Transverse colon (tissue), 4 donors: ENCODE measurements at regions not wholly inside any gene's neighbourhood (a gene's known extent, or its start where the extent isn't known, plus 50 kb on each side); places are given as distances from the start of the nearest gene placed in this dataset.
"Not testable (repeated sequence)": the region's sequence is repeated elsewhere in the genome, so short reads cannot be mapped to it uniquely, and the experiment has no call there.

Experiments
- DNase-seq: peaks from one replicate; pipeline ENCODE4 v3.0.0-alpha.2; 2019
- H3K27ac ChIP-seq, 4 donors: fragments of 200-600 bp; sonication (generic); 2 replicates each; pipeline ENCODE4 v1.5.1; 2016 to 2018; ENCODE audit warnings: inconsistent platforms in 4 of 4
- H3K27me3 ChIP-seq: fragments of 200-600 bp; sonication (generic); 2 replicates; pipeline ENCODE4 v1.5.1; 2017; ENCODE audit warnings: inconsistent platforms
- H3K36me3 ChIP-seq, 4 donors: fragments of 200-600 bp; sonication (generic); 2 replicates each; pipeline ENCODE4 v1.5.1; 2017 to 2019; ENCODE audit warnings: inconsistent platforms in 4 of 4
- H3K4me1 ChIP-seq, 4 donors: fragments of 200-600 bp; sonication (generic); 2 replicates each; pipeline ENCODE4 v1.5.1; 2017 to 2020; ENCODE audit warnings: inconsistent platforms in 4 of 4
- H3K4me3 ChIP-seq, 4 donors: fragments of 200-600 bp; sonication (generic); 1 replicate in 1 of 4; 2 replicates in 3 of 4; pipeline versions ENCODE4 v1.5.1 to v1.6.1; 2017 to 2019; ENCODE audit warnings: inconsistent platforms in 4 of 4
- H3K9me3 ChIP-seq, 2 donors: fragments of 200-600 bp; sonication (generic); 2 replicates each; pipeline ENCODE4 v1.5.1; 2017 to 2019; ENCODE audit warnings: inconsistent platforms in 2 of 2
- EP300 ChIP-seq: sonication (generic); formaldehyde crosslinking; IDR thresholded peaks from one replicate; pipeline ENCODE4 v1.6.1; 2017; ENCODE audit warnings: antibody characterized with exemption, low read depth
- POLR2A ChIP-seq: fragments of 450-650 bp; IDR thresholded peaks from one replicate; pipeline ENCODE4 v1.6.1; 2016; ENCODE audit warnings: antibody characterized with exemption, mild to moderate bottlenecking, moderate library complexity
- POLR2AphosphoS5 ChIP-seq, 3 donors: sonication (generic); formaldehyde crosslinking; IDR thresholded peaks; one replicate each; pipeline ENCODE4 v1.6.1; 2016; ENCODE audit warnings: antibody characterized with exemption in 3 of 3
- WGBS, 2 donors: methylation state at CpG; one replicate each; pipeline ENCODE4 v1.1.5; 2018; ENCODE audit warnings: low coverage in 1 of 2; 5-methylcytosine and 5-hydroxymethylcytosine counted together
- in situ Hi-C, 4 donors: fragments of 200-750 bp; cut with MboI; loops; one replicate each; pipeline versions ENCODE4 v1.15.0 to v1.15.1; 2017; ENCODE audit warnings: low sequenced_read_pairs in 3 of 4, low pct_ligation_motif_present in 1 of 4, low pct_unique_long_range_greater_than_20kb in 1 of 4
- intact Hi-C: fragments of 100-400 bp; cut with DNase I; formaldehyde crosslinking; loops from one replicate; pipeline ENCODE4 v1.15.1; 2023; ENCODE audit warnings: low total_unique reads
- TF ChIP-seq, protein P1 (sequence below), 5 experiments: fragments of 200-600 bp in 3 of 5; fragments of 450-650 bp in 2 of 5; sonication (generic) in 3 of 5; IDR thresholded peaks; 1 replicate in 2 of 5; 2 replicates in 3 of 5; pipeline ENCODE4 v1.5.1; 2016 to 2017; ENCODE audit warnings: antibody characterized with exemption in 5 of 5, inconsistent platforms in 3 of 5, mild to moderate bottlenecking in 2 of 5, moderate library complexity in 1 of 5

DNA sequence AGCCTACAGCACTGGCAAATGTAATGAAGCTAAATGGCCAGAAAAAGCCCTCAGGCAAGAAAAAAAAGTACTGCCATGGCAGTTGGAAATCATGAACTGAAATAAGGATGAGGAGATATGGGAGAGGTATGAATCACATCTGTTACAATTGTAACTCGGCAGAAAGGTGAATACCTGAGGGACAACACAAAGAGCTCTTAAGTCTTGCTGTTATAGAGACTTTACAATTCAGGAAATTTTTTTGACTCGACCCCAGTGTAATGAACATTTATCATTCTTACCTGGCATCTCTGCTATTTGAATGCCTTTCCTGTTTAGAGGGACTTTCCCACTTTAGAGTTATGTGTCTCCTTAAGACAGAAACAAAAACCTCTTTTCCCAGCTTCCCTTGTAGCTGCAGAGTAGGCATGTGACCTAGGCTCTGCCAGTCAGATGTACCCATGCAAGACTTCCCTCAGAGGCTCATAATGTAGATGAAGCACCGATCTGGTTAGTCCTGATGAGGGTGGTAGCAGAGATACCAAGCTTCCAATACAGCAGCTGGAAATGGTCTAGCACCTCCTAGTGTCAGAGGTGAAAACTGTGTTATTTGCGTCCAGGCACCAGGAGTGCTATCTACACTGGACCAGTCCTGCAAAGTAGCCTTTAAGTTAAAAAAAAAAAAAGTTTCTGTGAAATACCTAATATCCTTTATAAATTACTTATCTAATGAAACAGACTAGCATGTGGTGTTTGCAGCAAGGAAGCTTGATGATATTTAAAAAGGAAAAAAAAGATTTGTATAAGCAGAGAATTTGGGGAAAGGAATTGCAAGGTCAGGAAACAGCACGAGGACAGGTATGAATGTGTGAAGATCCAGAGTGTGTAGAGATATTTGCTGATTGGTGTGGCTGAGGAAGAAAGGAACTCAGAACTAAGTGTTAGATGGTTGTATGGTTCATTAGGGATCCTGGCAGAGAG, 146.9 kb upstream of the SLC1A3 start:
- TF ChIP-seq POLR2A: no peak
- TF ChIP-seq POLR2AphosphoS5 (IDR thresholded peaks at IDR 0.05): no peak
- TF ChIP-seq EP300: no peak
- TF ChIP-seq, protein P1, sequence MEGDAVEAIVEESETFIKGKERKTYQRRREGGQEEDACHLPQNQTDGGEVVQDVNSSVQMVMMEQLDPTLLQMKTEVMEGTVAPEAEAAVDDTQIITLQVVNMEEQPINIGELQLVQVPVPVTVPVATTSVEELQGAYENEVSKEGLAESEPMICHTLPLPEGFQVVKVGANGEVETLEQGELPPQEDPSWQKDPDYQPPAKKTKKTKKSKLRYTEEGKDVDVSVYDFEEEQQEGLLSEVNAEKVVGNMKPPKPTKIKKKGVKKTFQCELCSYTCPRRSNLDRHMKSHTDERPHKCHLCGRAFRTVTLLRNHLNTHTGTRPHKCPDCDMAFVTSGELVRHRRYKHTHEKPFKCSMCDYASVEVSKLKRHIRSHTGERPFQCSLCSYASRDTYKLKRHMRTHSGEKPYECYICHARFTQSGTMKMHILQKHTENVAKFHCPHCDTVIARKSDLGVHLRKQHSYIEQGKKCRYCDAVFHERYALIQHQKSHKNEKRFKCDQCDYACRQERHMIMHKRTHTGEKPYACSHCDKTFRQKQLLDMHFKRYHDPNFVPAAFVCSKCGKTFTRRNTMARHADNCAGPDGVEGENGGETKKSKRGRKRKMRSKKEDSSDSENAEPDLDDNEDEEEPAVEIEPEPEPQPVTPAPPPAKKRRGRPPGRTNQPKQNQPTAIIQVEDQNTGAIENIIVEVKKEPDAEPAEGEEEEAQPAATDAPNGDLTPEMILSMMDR (IDR thresholded peaks at IDR 0.05): no peak
- 54 to 59% methylated on average over 4 to 5 of the region's 5 CpGs for WGBS, 2 donors
- Histone ChIP-seq H3K27ac (no peak overlapping the region), H3K27me3 (no peaks in the 10 kb centered on the region), H3K4me1 (no peaks in the 10 kb centered on the region), H3K9me3 (no peaks in the 10 kb centered on the region), H3K4me3 (no peak overlapping the region), H3K36me3 (no peaks in the 10 kb centered on the region)
- intact Hi-C loops: loop anchor here (5.0 kb wide), 1 partner anchor 1433 kb away; no protein-coding TSS in a partner anchor
- in situ Hi-C loops: no loop called here
- DNase-seq: no peak

DNA sequence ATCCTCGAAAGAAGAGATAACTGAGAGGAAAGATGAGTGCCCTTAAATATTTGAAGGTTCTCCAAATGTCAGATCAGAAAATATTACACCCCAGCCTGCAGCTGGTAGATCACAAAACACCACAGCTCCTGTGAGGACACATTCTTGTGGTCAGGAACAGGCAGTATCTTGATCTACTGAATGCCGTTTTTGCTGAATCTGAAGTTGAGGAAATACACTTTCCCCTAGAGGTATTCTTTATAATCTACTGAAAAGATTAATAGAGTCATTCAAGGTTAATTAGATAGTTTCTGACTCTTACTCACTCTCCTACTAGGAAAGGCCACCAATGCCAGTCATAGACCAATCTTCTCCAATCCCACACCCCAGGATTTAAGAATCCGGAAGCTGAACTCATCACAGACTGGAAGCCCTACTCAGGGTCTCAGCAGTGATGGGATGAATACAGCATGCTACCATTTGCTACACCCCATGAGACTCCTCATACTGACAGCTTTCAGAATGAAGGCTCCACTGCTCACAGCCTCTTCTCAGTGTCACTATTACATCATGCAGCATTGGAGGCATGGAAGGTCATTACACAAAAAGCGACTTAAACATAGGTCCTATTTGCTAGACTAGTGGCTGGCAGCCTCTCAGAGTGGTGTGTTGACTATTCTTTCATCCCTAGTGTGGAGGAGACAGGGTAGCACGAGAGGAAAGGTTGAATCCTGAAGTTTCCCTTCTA, 143.9 kb upstream of the SLC1A3 start:
- DNase-seq: no peak
- Histone ChIP-seq H3K4me3 (no peak overlapping the region), H3K4me1 (no peaks in the 10 kb centered on the region), H3K36me3 (no peaks in the 10 kb centered on the region), H3K9me3 (no peaks in the 10 kb centered on the region), H3K27ac (no peak overlapping the region), H3K27me3 (no peaks in the 10 kb centered on the region)
- in situ Hi-C loops: no loop called here
- 50 to 72% methylated on average over 2 to 5 of the region's 5 CpGs for WGBS, 2 donors
- no peak for TF ChIP-seq POLR2A
- TF ChIP-seq POLR2AphosphoS5 (IDR thresholded peaks at IDR 0.05): no peak
- TF ChIP-seq, protein P1 (IDR thresholded peaks at IDR 0.05): no peak
- TF ChIP-seq EP300: no peak
- intact Hi-C loops: loop anchor here (5.0 kb wide), 1 partner anchor 1430 kb away; no protein-coding TSS in a partner anchor

DNA sequence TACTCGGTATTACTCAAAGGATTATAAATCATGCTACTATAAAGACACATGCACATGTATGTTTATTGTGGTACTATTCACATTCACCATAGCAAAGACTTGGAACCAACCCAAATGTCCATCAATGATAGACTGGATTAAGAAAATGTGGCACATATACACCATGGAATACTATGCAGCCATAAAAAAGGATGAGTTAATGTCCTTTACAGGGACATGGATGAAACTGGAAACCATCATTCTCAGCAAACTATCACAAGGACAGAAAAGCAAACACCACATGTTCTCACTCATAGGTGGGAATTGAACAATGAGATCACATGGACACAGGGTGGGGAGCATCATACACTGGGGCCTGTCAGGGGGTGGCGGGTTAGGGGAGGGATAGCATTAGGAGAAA, 130.5 kb upstream of the SLC1A3 start:
- H3K4me3 ChIP-seq, H3K27me3 ChIP-seq, in situ Hi-C loops, H3K36me3 ChIP-seq, DNase-seq, intact Hi-C loops, H3K27ac ChIP-seq, H3K9me3 ChIP-seq, H3K4me1 ChIP-seq: not testable (repeated sequence)
- 85 to 86% methylated on average over 1 to 2 of the region's 2 CpGs for WGBS, 2 donors

DNA sequence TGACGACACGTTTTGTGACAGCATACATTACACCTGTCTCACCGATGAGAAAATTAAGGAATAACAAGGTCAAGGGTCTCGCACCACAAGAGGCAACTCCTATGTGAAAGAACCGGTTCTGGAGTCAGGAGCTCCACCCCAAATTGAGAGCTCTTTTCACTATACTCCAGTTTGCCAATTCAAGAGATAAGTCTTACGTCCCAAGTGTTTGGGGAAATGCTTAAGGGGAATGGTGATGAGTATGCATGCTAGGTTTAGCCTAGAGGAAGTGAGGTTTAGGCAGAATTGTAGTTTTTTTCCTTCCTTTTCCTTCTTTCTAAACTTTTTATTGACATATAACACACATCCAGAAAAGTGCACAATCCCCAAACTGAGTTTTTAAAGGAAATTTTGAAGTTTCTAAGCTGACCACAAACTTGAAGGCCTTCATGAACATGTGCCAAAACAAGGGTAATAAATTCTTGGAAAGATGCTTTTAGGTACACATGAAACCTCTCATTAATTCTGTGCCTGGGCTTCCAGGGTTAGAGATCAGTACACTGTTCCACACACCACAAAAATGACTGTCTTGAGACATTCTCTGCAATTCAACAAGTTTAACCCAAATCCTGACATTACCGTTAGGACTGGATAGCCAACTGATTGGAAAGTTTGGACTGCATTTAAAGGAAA, 127.6 kb upstream of the SLC1A3 start:
- H3K9me3 ChIP-seq: no peaks in the 10 kb centered on the region
- H3K4me3 ChIP-seq: no peak overlapping the region
- DNase-seq: no peak
- intact Hi-C loops (no loop called here), in situ Hi-C loops (no loop called here)
- H3K4me1 ChIP-seq: no peaks in the 10 kb centered on the region
- H3K27me3 ChIP-seq: no peaks in the 10 kb centered on the region
- H3K36me3 ChIP-seq: no peaks in the 10 kb centered on the region
- H3K27ac ChIP-seq: no peak overlapping the region
- 71 to 74% methylated on average over 6 to 7 of the region's 7 CpGs for whole genome bisulfite sequencing, 2 donors
- TF ChIP-seq EP300 (no peak), POLR2AphosphoS5 (IDR thresholded peaks at IDR 0.05) (no peak), POLR2A (no peak)
- TF ChIP-seq, protein P1 (IDR thresholded peaks at IDR 0.05): no peak
